Right kidney (tissue), 1 donor: ENCODE measurements at regions not wholly inside any gene's neighbourhood (a gene's known extent, or its start where the extent isn't known, plus 50 kb on each side); places are given as distances from the start of the nearest gene placed in this dataset.

Experiments used
- DNase-seq: peaks from one replicate; pipeline ENCODE4 v3.0.0-alpha.2; 2016

- no peak for DNase-seq
Observed at GRCh38 chr11:95508219-95508890, 277.4 kb upstream of the SESN3 start.

DNA sequence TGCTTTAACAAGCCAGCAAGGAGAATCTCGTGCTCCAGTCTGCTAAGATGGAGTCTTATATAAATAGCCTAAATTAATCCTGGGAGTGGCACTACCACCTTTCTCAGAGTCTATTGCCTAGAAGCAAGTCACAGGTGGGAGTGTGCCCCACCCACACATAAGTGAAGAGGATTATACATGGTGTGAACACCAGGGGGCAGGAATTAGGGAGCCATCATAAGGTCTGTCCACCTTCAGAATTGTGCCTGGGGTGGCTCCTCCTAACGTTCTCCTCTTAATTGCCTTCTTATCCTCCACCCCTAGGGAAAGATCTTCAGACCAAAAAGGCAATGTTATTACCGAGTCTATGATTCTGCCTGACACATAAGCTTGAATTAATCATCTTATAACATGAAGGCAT, 276.8 kb upstream of the SESN3 start:
- DNase-seq: no peak

GRCh38 chr11:95506777-95507176, 275.8 kb upstream of the SESN3 start:
- no peak for DNase-seq

- no peak for DNase-seq
Observed at GRCh38 chr11:95505927-95506426, 275.0 kb upstream of the SESN3 start.

DNA sequence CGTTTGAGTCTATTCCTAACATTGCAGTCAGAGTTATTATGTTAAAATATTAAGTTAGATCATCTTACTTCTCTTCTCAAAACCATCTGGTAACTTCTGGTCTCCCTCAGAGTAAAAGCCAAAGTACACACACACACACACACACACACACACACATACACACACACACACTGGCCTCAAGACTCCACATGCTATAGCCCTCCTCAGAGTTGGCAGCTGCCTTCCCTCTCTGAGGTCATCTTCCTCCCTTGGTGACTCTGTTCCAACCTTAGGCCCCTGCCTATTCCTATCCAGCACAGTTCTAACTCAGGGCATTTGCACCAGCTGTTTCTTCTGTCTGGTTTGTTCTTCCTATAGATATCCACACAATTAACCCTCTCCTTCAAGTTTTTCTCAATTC, 272.0 kb upstream of the SESN3 start:
- DNase-seq: no peak

DNA sequence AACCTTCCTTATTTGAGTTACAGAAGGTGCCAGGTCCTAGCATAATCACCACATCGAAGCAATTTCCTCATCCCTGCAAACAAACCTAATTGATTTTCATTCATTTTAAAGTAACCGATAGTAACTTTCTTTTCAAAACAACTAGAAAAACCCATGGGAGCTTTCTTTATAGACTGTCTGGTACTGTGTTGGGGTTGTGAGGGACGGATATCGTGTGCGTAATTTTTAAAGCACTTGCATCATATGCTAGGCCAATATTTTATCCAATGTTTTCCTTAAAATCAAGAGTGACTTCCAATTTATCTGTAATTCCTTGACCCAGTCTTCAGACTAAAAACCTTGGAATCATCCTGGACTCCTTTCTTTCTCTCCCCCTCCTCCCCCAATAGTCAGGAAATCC, 271.5 kb upstream of the SESN3 start:
- no peak for DNase-seq

DNA sequence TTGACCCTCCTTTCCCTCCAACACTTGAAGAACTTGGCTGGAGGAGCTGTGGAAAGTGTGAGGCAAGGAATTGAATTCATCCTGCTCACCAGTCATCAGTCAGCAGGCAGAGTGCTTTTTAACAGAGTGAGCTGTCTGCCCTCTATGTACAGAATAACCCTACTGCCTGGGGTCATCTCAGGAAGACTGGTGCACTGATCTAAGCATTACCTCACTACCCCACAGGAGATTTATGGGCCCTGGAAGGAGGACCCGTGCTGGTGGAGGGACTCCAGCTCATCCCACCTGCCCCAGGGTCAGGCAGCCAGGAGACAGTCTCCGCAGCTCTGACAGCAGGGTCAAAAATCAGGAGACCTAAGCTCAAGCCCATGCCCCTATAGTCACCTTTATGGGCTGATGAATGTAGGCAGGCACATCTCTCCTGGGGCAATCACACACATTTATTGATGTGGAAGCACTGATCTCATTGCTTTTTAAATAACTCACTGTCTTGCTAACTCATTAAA, 270.8 kb upstream of the SESN3 start:
- DNase-seq: no peak

GRCh38 chr11:95500466-95500865, 269.5 kb upstream of the SESN3 start:
- no peak for DNase-seq

GRCh38 chr11:95499516-95500135, 268.6 kb upstream of the SESN3 start:
- no peak for DNase-seq

DNA sequence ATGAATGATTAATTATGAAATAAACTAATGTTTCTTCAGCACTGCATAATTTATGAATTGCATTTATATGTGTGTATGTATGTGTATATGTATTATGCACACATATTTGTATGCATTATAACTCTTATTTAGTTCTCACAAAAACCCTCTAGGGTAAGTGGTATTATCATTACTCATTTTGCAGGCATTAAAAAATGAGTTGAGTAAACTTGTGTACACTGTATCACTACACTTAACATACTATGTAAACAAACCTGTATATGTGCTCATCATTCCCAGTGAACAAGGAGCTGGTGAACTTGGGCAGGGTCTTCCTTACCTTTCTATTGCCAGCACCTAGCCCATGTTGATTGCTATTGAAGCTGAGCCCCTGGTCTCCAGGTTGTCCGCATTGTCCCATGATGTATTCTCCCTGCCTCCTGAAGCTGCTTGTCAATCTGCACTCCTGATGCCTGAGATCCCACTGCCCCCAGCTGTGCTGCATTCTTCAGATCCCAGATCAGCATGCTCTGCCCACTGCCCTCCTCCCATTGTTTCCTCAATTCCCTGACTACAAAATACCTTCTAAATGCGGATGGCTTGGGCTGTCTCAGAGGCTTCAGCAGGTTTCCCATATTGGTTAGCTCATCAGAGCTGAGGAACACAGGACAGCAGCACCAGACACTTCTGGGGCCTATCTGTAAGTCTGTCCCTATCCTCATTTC, 267.9 kb upstream of the SESN3 start:
- DNase-seq: no peak

- DNase-seq: no peak
Observed at GRCh38 chr11:95496901-95497300, 265.9 kb upstream of the SESN3 start.

DNA sequence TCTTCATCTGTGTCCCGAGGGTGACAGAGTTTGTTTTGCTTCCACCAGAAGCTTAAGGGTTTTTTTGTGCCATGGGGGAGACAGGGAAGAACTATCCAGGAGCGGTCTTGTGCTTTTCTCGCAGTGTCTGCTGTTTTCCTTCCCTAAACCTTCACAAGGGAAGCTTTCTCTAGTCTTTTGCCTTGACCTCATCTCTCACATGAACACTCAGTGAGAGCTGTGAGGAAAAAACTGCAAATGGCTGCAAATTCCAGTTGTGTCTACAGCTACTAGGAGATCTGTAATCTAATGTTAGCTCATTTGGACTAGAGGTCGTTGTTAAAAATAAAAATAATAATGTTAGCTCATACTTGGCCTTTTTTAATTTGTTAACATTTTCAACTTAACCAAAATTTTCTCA, 264.7 kb upstream of the SESN3 start:
- DNase-seq: no peak

DNA sequence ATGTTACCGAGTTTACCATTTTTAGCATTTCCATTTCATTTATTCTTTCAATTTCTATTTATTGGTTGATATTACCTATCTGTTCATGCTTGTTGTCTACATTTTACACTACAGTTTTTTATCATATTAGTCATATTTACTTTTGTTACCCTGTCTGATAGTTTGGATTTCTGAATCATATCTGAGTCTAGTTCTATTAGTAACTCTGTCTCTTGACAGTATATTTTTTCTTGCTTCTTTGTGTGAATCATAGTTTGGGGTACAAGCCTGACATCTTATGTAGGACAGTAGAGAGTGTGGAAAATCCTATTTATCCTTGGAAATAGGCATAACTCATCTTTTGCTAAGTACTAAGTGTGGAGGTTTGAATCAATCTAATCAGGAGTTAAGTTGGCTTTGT, 263.9 kb upstream of the SESN3 start:
- DNase-seq: no peak

- DNase-seq: no peak
Observed at GRCh38 chr11:95494167-95494566, 263.2 kb upstream of the SESN3 start.

GRCh38 chr11:95490625-95491024, 259.6 kb upstream of the SESN3 start:
- DNase-seq: no peak

- no peak for DNase-seq
Observed at GRCh38 chr11:95487938-95488337, 256.9 kb upstream of the SESN3 start.

DNA sequence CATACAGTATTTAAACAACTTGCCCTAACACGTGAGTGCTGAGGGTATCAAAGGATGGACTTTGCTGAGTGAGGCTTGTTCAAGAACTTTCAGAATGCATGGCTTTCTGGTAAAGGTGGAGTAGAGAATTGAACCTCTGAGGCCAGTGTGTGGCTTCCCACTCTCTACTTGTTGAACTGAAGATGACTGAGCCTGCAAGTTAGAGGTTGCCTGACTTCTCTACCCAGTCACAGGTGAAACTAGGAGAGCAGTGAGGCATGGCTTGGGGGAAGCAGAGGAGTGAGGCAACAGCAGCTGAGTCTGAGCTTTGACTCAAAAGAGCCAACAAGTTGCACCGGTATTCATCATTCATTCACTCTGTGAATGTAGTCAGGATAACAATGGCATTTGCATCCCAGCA, 256.4 kb upstream of the SESN3 start:
- DNase-seq: no peak

DNA sequence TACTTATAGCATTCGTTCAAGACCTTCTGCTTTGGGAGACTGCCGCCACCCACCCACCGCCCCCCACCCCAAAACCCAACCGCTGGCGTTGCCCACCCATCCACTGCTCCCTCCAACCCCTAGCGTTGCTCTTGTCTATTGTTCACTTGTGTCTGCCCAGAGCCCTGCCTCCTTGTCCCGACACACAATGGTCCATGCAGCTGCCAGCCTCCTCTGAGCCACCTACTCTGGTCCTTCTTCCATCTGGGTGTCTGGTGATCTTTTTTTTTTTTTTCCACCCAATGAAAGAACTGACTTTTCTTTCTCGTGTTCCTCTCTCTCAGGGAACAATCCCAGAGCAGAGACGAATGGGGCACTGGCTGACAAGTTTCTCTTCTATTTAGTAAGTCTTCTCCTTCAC, 256.0 kb upstream of the SESN3 start:
- DNase-seq: no peak

GRCh38 chr11:95486466-95486865, 255.5 kb upstream of the SESN3 start:
- DNase-seq: no peak

DNA sequence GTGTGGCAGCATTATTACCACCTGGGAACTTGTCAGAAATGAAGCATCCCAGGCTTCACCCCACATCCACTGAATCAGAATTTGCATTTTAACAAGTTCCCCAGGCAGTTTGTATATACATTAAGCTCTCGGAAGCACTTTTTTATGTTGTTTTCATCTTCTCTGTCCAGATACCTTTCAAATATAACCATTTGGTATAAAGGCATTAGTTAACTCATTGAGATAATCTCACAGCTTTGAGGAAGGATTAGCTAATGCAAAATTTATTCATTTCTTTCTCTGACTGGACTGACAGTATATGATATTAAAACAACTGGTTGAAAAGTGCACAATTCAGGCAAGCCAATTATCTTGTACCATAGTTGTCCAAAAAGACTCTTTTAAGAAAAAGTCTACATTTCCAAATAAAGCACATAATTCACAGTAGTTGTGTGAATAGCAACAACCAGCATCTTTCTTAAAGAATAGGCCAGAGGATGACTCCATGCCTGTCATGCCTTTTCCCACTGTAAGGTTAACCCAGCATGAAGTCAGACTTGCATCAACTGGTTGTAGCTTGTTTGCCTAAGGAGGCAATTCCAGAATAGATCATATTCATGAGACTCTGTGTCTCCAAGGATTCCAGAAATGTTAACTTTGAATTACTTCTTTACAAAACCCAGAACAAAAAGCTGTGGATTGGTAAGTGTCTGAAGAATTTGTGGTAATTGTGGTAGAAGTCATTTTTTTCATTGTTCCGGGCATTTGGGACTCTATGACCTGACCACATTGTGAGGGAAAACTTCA, 254.3 kb upstream of the SESN3 start:
- DNase-seq: no peak

GRCh38 chr11:95483339-95483738, 252.3 kb upstream of the SESN3 start:
- DNase-seq: no peak

GRCh38 chr11:95478003-95478402, 247.0 kb upstream of the SESN3 start:
- no peak for DNase-seq

DNA sequence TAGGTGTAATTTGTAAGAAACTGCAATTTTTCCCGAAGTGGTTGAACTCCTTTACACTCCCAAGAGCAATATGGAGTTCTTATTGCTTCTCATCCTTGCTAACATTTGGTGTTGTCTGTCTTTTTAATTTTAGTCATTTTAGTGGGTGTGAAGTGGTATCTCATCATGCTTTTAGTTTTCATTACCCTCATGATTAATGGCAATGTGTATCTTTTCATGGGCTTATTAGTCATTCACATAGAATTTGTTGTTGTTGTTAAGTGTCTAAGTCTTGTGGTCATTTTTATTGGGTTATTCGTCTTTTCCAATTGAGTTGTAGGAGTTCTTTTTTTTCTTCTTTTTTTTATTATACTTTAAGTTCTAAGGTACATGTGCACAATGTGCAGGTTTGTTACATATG, 238.3 kb upstream of the SESN3 start:
- no peak for DNase-seq
